ENCODE measurements at regions not wholly inside any gene's neighbourhood (a gene's known extent, or its start where the extent isn't known, plus 50 kb on each side); places are given as distances from the start of the nearest gene placed in this dataset.

GRCh38 chr20:39974966-39975501 is 714.0 kb downstream of the MAFB start:
- H3K9me2 ChIP-seq (replicated peaks; ENCODE audit: low read length) = no peaks in the 10 kb centered on the region
- no peak overlapping the region for H3K4me2 ChIP-seq (ENCODE audit: low read length)
- CTCF ChIA-PET = no interaction called here
- no peaks in the 10 kb centered on the region for H3F3A ChIP-seq (ENCODE audit: low read length, unreplicated experiment)
- H3K9me3 ChIP-seq (ENCODE audit: low read length) = peaks cover 3% of the 10 kb centered on the region; the same call in 1 of the 2 replicates
- no peaks in the 10 kb centered on the region for H3K36me3 ChIP-seq (ENCODE audit: low read depth, low read length)
- no peak overlapping the region for H3K9ac ChIP-seq (ENCODE audit: low read length)
- BruUV-seq (replicated peaks) = no TSS peak
- DNase-seq = no peak
- POLR2A ChIA-PET (ENCODE audit: unreplicated experiment) = no interaction called here
- no peaks in the 10 kb centered on the region for H3K79me2 ChIP-seq (ENCODE audit: low read length)
- H3K27ac ChIP-seq (ENCODE audit: low read length) = no peak overlapping the region
- H3K4me1 ChIP-seq (ENCODE audit: insufficient read depth, low read length) = no peaks in the 10 kb centered on the region
- no peaks in the 10 kb centered on the region for H4K20me1 ChIP-seq (ENCODE audit: low read length)
- no peak overlapping the region for H3K4me3 ChIP-seq (ENCODE audit: low read length)
- intact Hi-C loops (cut with micrococcal nuclease) = no loop called here
- H3K27me3 ChIP-seq (ENCODE audit: low read length) = no peaks in the 10 kb centered on the region
- H2AFZ ChIP-seq (ENCODE audit: low read length) = no peak overlapping the region
- TF ChIP-seq EZH2 (IDR thresholded peaks at IDR 0.05; ENCODE audit: low read length, unreplicated experiment) (no peak), EZH2phosphoT487 (IDR thresholded peaks at IDR 0.05; ENCODE audit: borderline replicate concordance, low read length) (no peak), CTCF (conservative IDR thresholded peaks at IDR 0.05; ENCODE audit: low read depth, low read length) (no peak)
- ATAC-seq = no peak

- H3K79me2 ChIP-seq (ENCODE audit: low read length) = no peaks in the 10 kb centered on the region
- no peak overlapping the region for H3K4me2 ChIP-seq (ENCODE audit: low read length)
- no peaks in the 10 kb centered on the region for H3K27me3 ChIP-seq (ENCODE audit: low read length)
- ChIA-PET CTCF (no interaction called here), POLR2A (ENCODE audit: unreplicated experiment) (no interaction called here)
- H4K20me1 ChIP-seq (ENCODE audit: low read length) = no peaks in the 10 kb centered on the region
- H3K4me3 ChIP-seq (ENCODE audit: low read length) = no peak overlapping the region
- H3K9me2 ChIP-seq (replicated peaks; ENCODE audit: low read length) = no peaks in the 10 kb centered on the region
- H2AFZ ChIP-seq (ENCODE audit: low read length) = no peak overlapping the region
- intact Hi-C loops (cut with micrococcal nuclease) = no loop called here
- no peaks in the 10 kb centered on the region for H3K36me3 ChIP-seq (ENCODE audit: low read depth, low read length)
- H3F3A ChIP-seq (ENCODE audit: low read length, unreplicated experiment) = no peaks in the 10 kb centered on the region
- H3K4me1 ChIP-seq (ENCODE audit: insufficient read depth, low read length) = no peaks in the 10 kb centered on the region
- TF ChIP-seq EZH2 (IDR thresholded peaks at IDR 0.05; ENCODE audit: low read length, unreplicated experiment) (no peak), CTCF (conservative IDR thresholded peaks at IDR 0.05; ENCODE audit: low read depth, low read length) (no peak), EZH2phosphoT487 (IDR thresholded peaks at IDR 0.05; ENCODE audit: borderline replicate concordance, low read length) (no peak)
- H3K9me3 ChIP-seq (ENCODE audit: low read length) = peaks cover 19% of the 10 kb centered on the region; the same call in 1 of the 2 replicates
- no peak overlapping the region for H3K27ac ChIP-seq (ENCODE audit: low read length)
- ATAC-seq (no peak), DNase-seq (no peak)
- H3K9ac ChIP-seq (ENCODE audit: low read length) = no peak overlapping the region
- BruUV-seq (replicated peaks) = no TSS peak
These were observed 720.5 kb downstream of the MAFB start for GRCh38 chr20:39968495-39968894.

- H3K27me3 ChIP-seq (ENCODE audit: low read length) = no peaks in the 10 kb centered on the region
- H3K9ac ChIP-seq (ENCODE audit: low read length) = no peak overlapping the region
- H3K9me2 ChIP-seq (replicated peaks; ENCODE audit: low read length) = no peaks in the 10 kb centered on the region
- ATAC-seq (no peak), DNase-seq (no peak)
- POLR2A ChIA-PET (ENCODE audit: unreplicated experiment) = no interaction called here
- H3K9me3 ChIP-seq (ENCODE audit: low read length) = peaks cover 19% of the 10 kb centered on the region; the same call in 1 of the 2 replicates
- BruUV-seq (replicated peaks) = no TSS peak
- no peaks in the 10 kb centered on the region for H3K4me1 ChIP-seq (ENCODE audit: insufficient read depth, low read length)
- no peaks in the 10 kb centered on the region for H4K20me1 ChIP-seq (ENCODE audit: low read length)
- intact Hi-C loops (cut with micrococcal nuclease) = no loop called here
- no peaks in the 10 kb centered on the region for H3K79me2 ChIP-seq (ENCODE audit: low read length)
- TF ChIP-seq EZH2 (IDR thresholded peaks at IDR 0.05; ENCODE audit: low read length, unreplicated experiment) = no peak
- no peak overlapping the region for H3K4me2 ChIP-seq (ENCODE audit: low read length)
- H3F3A ChIP-seq (ENCODE audit: low read length, unreplicated experiment) = no peaks in the 10 kb centered on the region
- H3K4me3 ChIP-seq (ENCODE audit: low read length) = no peak overlapping the region
- no peaks in the 10 kb centered on the region for H3K36me3 ChIP-seq (ENCODE audit: low read depth, low read length)
- H2AFZ ChIP-seq (ENCODE audit: low read length) = no peak overlapping the region
- CTCF ChIA-PET = no interaction called here
- no peak overlapping the region for H3K27ac ChIP-seq (ENCODE audit: low read length)
These were observed 721.2 kb downstream of the MAFB start for GRCh38 chr20:39967806-39968205.
